GM18861 (cell line): ENCODE measurements at regions not wholly inside any gene's neighbourhood (a gene's known extent, or its start where the extent isn't known, plus 50 kb on each side); places are given as distances from the start of the nearest gene placed in this dataset.
"Not testable (repeated sequence)": the region's sequence is repeated elsewhere in the genome, so short reads cannot be mapped to it uniquely, and the experiment has no call there.

Experiments used
- ATAC-seq: cut with Tn5 transposase; IDR thresholded peaks from one replicate; pipeline ENCODE4 v1.9.1; 2021; ENCODE audit not compliant: unreplicated experiment

- no peak for ATAC-seq
Measured at GRCh38 chr1:121566346-121566745, 381.6 kb downstream of the SRGAP2C start.

- ATAC-seq = no peak
Measured at GRCh38 chr1:121569428-121569827, 384.7 kb downstream of the SRGAP2C start.

- ATAC-seq = not testable (repeated sequence)
Measured at GRCh38 chr1:121573881-121574504, 389.2 kb downstream of the SRGAP2C start.

GRCh38 chr1:121574505-121574899, 389.7 kb downstream of the SRGAP2C start:
- not testable (repeated sequence) for ATAC-seq

GRCh38 chr1:121582898-121583297, 398.1 kb downstream of the SRGAP2C start:
- ATAC-seq = not testable (repeated sequence)

GRCh38 chr1:121586369-121587229, 401.8 kb downstream of the SRGAP2C start:
- ATAC-seq = no peak

GRCh38 chr1:121587230-121587569, 402.4 kb downstream of the SRGAP2C start:
- no peak for ATAC-seq

- ATAC-seq = no peak
Measured at GRCh38 chr1:121587777-121588176, 403.0 kb downstream of the SRGAP2C start.

GRCh38 chr1:121594096-121594495, 409.3 kb downstream of the SRGAP2C start:
- ATAC-seq = no peak

GRCh38 chr1:121595089-121595488, 410.3 kb downstream of the SRGAP2C start:
- no peak for ATAC-seq

- ATAC-seq = not testable (repeated sequence)
Measured at GRCh38 chr1:121604843-121605444, 420.2 kb downstream of the SRGAP2C start.

- ATAC-seq = not testable (repeated sequence)
Measured at GRCh38 chr1:121607499-121607898, 422.7 kb downstream of the SRGAP2C start.
